Panc1 (cell line): ENCODE measurements at regions not wholly inside any gene's neighbourhood (a gene's known extent, or its start where the extent isn't known, plus 50 kb on each side); places are given as distances from the start of the nearest gene placed in this dataset.

Source experiments
- ATAC-seq: fragments of 200-7000 bp; cut with Tn5 transposase; 2 replicates; pipeline ENCODE4 v1.9.1; 2020; ENCODE audit warnings: mild to moderate bottlenecking, moderate library complexity
- BruUV-seq: library from RNA; stranded (reverse); fragments of 400-500 nt; replicated peaks from 2 replicates; lab custom pipeline; 2021; lab: Mats Ljungman, UMichigan
- CTCF ChIA-PET: fragments of 300-600 bp; sonication (Branson Sonifier 250); formaldehyde crosslinking; loops from one replicate; lab custom pipeline; 2022; ENCODE audit warnings: antibody characterized with exemption; lab: Charles Lee
- POLR2A ChIA-PET: fragments of 300-600 bp; sonication (Branson Sonifier 250); formaldehyde crosslinking; loops from one replicate; lab custom pipeline; 2022; ENCODE audit warnings: antibody characterized with exemption; lab: Charles Lee
- DNase-seq: peaks from one replicate; pipeline ENCODE4 v3.0.0-alpha.2; 2010; ENCODE audit warnings: low read depth, low spot score
- H3K27ac ChIP-seq: 2 replicates; pipeline ENCODE4 v1.5.1; 2011; ENCODE audit warnings: mild to moderate bottlenecking, low read length, inconsistent platforms
- H3K27me3 ChIP-seq: fragments of 200-500 bp; sonication (Bioruptor generic); 2 replicates; pipeline ENCODE4 v1.6.0; 2014; ENCODE audit warnings: low read length, inconsistent platforms; ENCODE audit not compliant: control insufficient read depth, insufficient read depth
- H3K36me3 ChIP-seq: fragments of 200-500 bp; sonication (Bioruptor generic); 2 replicates; pipeline ENCODE4 v1.5.1; 2014; ENCODE audit warnings: inconsistent platforms, mild to moderate bottlenecking, low read length, moderate library complexity; ENCODE audit not compliant: control insufficient read depth, insufficient read depth
- H3K4me1 ChIP-seq: 2 replicates; pipeline ENCODE4 v1.5.1; 2011; ENCODE audit warnings: inconsistent platforms, mild to moderate bottlenecking, low read length, moderate library complexity; ENCODE audit not compliant: control insufficient read depth, insufficient read depth
- H3K4me3 ChIP-seq, 2 experiments: 2 replicates each; pipeline ENCODE4 v1.5.1; 2011 to 2012; ENCODE audit warnings: low read depth in 2 of 2, low read length in 2 of 2, mild to moderate bottlenecking in 2 of 2, inconsistent platforms in 1 of 2, moderate library complexity in 1 of 2
- H3K9me3 ChIP-seq: fragments of 200-500 bp; sonication (Bioruptor generic); 2 replicates; pipeline ENCODE4 v1.5.1; 2014; ENCODE audit warnings: low read depth, mild to moderate bottlenecking, inconsistent platforms, low read length, moderate library complexity; ENCODE audit not compliant: control insufficient read depth, insufficient read depth
- CTCF ChIP-seq: fragments of 450-650 bp; IDR thresholded peaks from 2 replicates; pipeline ENCODE4 v1.5.1; 2017; ENCODE audit warnings: mild to moderate bottlenecking
- POLR2AphosphoS5 ChIP-seq: IDR thresholded peaks from 2 replicates; pipeline ENCODE4 v1.6.1; 2012; ENCODE audit warnings: mild to moderate bottlenecking, low read depth, low read length, moderate library complexity
- SIN3A ChIP-seq: IDR thresholded peaks from 2 replicates; pipeline ENCODE4 v1.6.1; 2012; ENCODE audit warnings: low read depth, mild to moderate bottlenecking, low read length, moderate library complexity, borderline replicate concordance; ENCODE audit not compliant: insufficient read depth
- TCF7L2 ChIP-seq: IDR thresholded peaks from 2 replicates; pipeline ENCODE4 v1.6.1; 2011; ENCODE audit warnings: mild to moderate bottlenecking, low read depth, low read length, inconsistent platforms
- in situ Hi-C: cut with HindIII; loops from 2 replicates; pipeline ENCODE4 v1.10.0; 2016; ENCODE audit warnings: low sequenced_read_pairs, low pct_unique_long_range_greater_than_20kb
- intact Hi-C: fragments of 100-400 bp; cut with micrococcal nuclease; formaldehyde crosslinking; loops from one replicate; pipeline ENCODE4 v1.10.0; 2022; ENCODE audit not compliant: unreplicated experiment
- TF ChIP-seq, protein P1 (sequence below), 2 experiments: IDR thresholded peaks; 2 replicates each; pipeline ENCODE4 v1.6.1; 2011 to 2012; ENCODE audit warnings: low read depth in 2 of 2, control low read depth in 1 of 2, low read length in 1 of 2, mild to moderate bottlenecking in 1 of 2, moderate library complexity in 1 of 2; ENCODE audit not compliant: insufficient read depth in 1 of 2

DNA sequence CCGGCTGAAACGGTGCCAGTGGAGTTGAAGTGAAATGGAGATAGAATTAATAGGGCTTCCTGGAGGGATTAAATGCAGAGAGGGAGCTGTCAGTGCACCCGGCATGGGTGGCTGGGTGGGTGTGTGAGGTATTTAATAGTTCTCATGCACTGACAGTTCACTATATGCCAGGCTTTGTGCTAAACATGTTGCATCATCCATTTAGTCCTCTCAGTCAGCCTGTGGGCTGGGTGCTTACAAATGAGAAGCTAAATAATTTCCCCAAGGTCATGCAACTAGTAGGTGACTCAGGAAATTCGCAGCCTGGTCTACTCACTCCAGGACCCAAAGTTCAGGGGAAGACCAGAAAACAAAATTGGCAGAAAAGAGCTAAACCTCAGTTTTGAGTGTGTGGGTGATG lies 63.5 kb upstream of the SPATA13 start:
- CTCF ChIA-PET: no interaction called here
- Histone ChIP-seq H3K27ac (no peak overlapping the region), H3K27me3 (no peaks in the 10 kb centered on the region), H3K4me3 (no peak overlapping the region), H3K4me1 (no peaks in the 10 kb centered on the region), H3K9me3 (no peaks in the 10 kb centered on the region), H3K36me3 (no peaks in the 10 kb centered on the region)
- POLR2A ChIA-PET: no interaction called here
- in situ Hi-C loops (no loop called here), intact Hi-C loops (no loop called here)
- BruUV-seq: no TSS peak
- DNase-seq (no peak), ATAC-seq (no peak)
- TF ChIP-seq POLR2AphosphoS5 (no peak), TCF7L2 (no peak), SIN3A (no peak), CTCF (no peak)
- TF ChIP-seq, protein P1, sequence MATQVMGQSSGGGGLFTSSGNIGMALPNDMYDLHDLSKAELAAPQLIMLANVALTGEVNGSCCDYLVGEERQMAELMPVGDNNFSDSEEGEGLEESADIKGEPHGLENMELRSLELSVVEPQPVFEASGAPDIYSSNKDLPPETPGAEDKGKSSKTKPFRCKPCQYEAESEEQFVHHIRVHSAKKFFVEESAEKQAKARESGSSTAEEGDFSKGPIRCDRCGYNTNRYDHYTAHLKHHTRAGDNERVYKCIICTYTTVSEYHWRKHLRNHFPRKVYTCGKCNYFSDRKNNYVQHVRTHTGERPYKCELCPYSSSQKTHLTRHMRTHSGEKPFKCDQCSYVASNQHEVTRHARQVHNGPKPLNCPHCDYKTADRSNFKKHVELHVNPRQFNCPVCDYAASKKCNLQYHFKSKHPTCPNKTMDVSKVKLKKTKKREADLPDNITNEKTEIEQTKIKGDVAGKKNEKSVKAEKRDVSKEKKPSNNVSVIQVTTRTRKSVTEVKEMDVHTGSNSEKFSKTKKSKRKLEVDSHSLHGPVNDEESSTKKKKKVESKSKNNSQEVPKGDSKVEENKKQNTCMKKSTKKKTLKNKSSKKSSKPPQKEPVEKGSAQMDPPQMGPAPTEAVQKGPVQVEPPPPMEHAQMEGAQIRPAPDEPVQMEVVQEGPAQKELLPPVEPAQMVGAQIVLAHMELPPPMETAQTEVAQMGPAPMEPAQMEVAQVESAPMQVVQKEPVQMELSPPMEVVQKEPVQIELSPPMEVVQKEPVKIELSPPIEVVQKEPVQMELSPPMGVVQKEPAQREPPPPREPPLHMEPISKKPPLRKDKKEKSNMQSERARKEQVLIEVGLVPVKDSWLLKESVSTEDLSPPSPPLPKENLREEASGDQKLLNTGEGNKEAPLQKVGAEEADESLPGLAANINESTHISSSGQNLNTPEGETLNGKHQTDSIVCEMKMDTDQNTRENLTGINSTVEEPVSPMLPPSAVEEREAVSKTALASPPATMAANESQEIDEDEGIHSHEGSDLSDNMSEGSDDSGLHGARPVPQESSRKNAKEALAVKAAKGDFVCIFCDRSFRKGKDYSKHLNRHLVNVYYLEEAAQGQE (IDR thresholded peaks at IDR 0.05; ENCODE audit: insufficient read depth in 1 of 2, low read depth in 2 of 2, low read length in 1 of 2): no peak

DNA sequence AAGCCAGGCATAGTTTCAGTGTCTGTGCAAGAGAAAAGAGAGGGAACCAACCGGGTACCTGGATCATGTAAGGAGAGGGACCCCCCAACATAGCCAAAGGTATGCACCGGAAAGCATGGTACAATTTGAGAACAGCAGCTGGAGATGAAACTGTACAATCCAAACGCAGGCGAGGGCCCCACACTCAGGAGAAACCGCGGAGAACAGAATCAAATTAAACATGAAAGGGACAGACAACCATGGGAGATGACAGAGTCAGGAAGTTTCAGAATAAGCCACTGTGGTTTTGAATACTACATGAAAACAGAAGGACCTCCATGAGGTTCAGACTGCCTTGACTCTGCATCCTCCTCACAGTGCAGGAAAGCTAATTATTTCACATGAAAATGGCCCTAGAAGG lies 62.9 kb upstream of the SPATA13 start:
- Histone ChIP-seq H3K36me3 (no peaks in the 10 kb centered on the region), H3K27me3 (no peaks in the 10 kb centered on the region), H3K4me3 (no peak overlapping the region), H3K9me3 (no peaks in the 10 kb centered on the region), H3K4me1 (no peaks in the 10 kb centered on the region), H3K27ac (no peak overlapping the region)
- TF ChIP-seq TCF7L2 (no peak), CTCF (no peak), SIN3A (no peak), POLR2AphosphoS5 (no peak)
- TF ChIP-seq, protein P1 (IDR thresholded peaks at IDR 0.05; ENCODE audit: insufficient read depth in 1 of 2, low read depth in 2 of 2, low read length in 1 of 2): no peak
- BruUV-seq: no TSS peak
- intact Hi-C loops (no loop called here), in situ Hi-C loops (no loop called here)
- CTCF ChIA-PET: no interaction called here
- POLR2A ChIA-PET: no interaction called here
- no peak for DNase-seq
- no peak for ATAC-seq
